KMS-11 (cell line): ENCODE measurements at regions not wholly inside any gene's neighbourhood (a gene's known extent, or its start where the extent isn't known, plus 50 kb on each side); places are given as distances from the start of the nearest gene placed in this dataset.

Experiments
- H2AFZ ChIP-seq: fragments of 200-600 bp; sonication (generic); 2 replicates; pipeline ENCODE4 v1.6.1; 2016; ENCODE audit warnings: antibody characterized with exemption, mixed run types, low read depth
- H3K27ac ChIP-seq: fragments of 200-600 bp; sonication (generic); 2 replicates; pipeline ENCODE4 v1.6.1; 2016; ENCODE audit warnings: mild to moderate bottlenecking, mixed run types
- H3K27me3 ChIP-seq: fragments of 200-600 bp; sonication (generic); 2 replicates; pipeline ENCODE4 v1.6.1; 2017; ENCODE audit warnings: mild to moderate bottlenecking, low read depth, mixed run types, moderate library complexity; ENCODE audit not compliant: insufficient read depth
- H3K36me3 ChIP-seq: fragments of 200-600 bp; sonication (generic); 2 replicates; pipeline ENCODE4 v1.6.1; 2017; ENCODE audit warnings: mild to moderate bottlenecking, mixed run types; ENCODE audit not compliant: insufficient read depth
- H3K4me1 ChIP-seq: fragments of 200-600 bp; sonication (generic); 2 replicates; pipeline ENCODE4 v1.6.1; 2016; ENCODE audit warnings: mild to moderate bottlenecking, low read depth, mixed run types; ENCODE audit not compliant: poor library complexity, severe bottlenecking
- H3K4me2 ChIP-seq: fragments of 200-600 bp; sonication (generic); 2 replicates; pipeline ENCODE4 v1.7.0; 2016; ENCODE audit warnings: mild to moderate bottlenecking, mixed run types
- H3K4me3 ChIP-seq: fragments of 200-600 bp; sonication (generic); IDR thresholded peaks from 2 replicates; pipeline ENCODE4 v1.6.1; 2017; ENCODE audit warnings: low read depth, low read length, mixed read lengths; ENCODE audit not compliant: insufficient read depth
- H3K79me2 ChIP-seq: fragments of 200-600 bp; sonication (generic); 2 replicates; pipeline ENCODE4 v1.6.1; 2016; ENCODE audit warnings: low read depth, mixed run types; ENCODE audit not compliant: insufficient read depth
- H3K9ac ChIP-seq: fragments of 200-600 bp; sonication (generic); 2 replicates; pipeline ENCODE4 v1.6.1; 2016; ENCODE audit warnings: mild to moderate bottlenecking, mixed run types
- H4K20me1 ChIP-seq: fragments of 200-600 bp; sonication (generic); 2 replicates; pipeline ENCODE4 v1.6.1; 2016; ENCODE audit warnings: mild to moderate bottlenecking, mixed run types; ENCODE audit not compliant: insufficient read depth
- TF ChIP-seq, protein P1 (sequence below): fragments of 200-600 bp; sonication (generic); conservative IDR thresholded peaks from 2 replicates; pipeline ENCODE4 v1.6.1; 2017; ENCODE audit warnings: low read depth, mild to moderate bottlenecking, antibody characterized with exemption, low read length, moderate library complexity, mixed read lengths

DNA sequence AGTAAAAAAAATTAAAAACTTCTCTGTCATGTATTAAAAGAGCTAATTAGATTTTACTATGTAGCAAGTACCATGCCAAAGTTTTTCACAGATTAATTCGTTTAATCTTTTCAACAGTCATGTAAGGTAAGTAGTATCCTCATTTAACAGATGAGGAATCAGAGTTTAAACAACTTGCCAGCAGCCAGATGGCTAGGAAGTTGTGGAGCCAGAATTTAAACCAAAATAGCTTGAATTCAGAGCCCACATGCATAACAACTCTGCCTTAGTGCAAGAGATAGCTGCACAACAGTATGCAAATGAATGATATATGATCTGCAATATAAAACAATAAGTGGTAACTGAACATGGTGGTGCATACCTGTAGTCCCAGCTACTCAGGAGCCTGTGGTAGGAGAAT lies 75.3 kb downstream of the NAP1L3 start:
- Histone ChIP-seq H3K27me3 (no peaks in the 10 kb centered on the region), H3K4me2 (no peak overlapping the region), H3K9ac (no peak overlapping the region), H4K20me1 (no peaks in the 10 kb centered on the region), H2AFZ (no peak overlapping the region), H3K27ac (no peak overlapping the region), H3K36me3 (no peaks in the 10 kb centered on the region), H3K4me1 (no peaks in the 10 kb centered on the region), H3K79me2 (no peaks in the 10 kb centered on the region), H3K4me3 (no peak overlapping the region)
- TF ChIP-seq, protein P1, sequence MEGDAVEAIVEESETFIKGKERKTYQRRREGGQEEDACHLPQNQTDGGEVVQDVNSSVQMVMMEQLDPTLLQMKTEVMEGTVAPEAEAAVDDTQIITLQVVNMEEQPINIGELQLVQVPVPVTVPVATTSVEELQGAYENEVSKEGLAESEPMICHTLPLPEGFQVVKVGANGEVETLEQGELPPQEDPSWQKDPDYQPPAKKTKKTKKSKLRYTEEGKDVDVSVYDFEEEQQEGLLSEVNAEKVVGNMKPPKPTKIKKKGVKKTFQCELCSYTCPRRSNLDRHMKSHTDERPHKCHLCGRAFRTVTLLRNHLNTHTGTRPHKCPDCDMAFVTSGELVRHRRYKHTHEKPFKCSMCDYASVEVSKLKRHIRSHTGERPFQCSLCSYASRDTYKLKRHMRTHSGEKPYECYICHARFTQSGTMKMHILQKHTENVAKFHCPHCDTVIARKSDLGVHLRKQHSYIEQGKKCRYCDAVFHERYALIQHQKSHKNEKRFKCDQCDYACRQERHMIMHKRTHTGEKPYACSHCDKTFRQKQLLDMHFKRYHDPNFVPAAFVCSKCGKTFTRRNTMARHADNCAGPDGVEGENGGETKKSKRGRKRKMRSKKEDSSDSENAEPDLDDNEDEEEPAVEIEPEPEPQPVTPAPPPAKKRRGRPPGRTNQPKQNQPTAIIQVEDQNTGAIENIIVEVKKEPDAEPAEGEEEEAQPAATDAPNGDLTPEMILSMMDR, result no peak

DNA sequence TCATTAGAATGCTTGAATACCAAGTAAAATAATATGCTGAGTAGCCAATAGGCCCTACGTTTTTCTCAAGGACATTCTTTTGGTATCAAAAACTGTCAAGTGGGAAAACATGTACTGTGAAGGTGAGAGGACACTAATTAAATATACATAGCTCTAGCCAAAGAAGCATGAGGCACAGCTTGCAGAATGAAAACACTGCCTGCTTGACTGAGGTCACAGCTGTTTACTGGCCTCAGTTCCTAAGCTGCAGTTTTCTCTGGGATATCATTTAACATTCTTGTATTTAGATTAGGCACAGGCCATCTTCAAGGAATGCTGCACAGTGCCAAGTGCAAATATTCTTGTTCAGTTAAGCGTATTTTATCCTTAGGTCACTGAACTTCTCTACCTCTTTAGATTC lies 78.6 kb downstream of the NAP1L3 start:
- Histone ChIP-seq H3K4me3 (no peak overlapping the region), H3K9ac (no peak overlapping the region), H3K27me3 (no peaks in the 10 kb centered on the region), H4K20me1 (no peaks in the 10 kb centered on the region), H3K27ac (no peak overlapping the region), H3K36me3 (no peaks in the 10 kb centered on the region), H3K79me2 (no peaks in the 10 kb centered on the region), H3K4me2 (no peak overlapping the region), H3K4me1 (no peaks in the 10 kb centered on the region), H2AFZ (no peak overlapping the region)
- TF ChIP-seq, protein P1, result no peak

DNA sequence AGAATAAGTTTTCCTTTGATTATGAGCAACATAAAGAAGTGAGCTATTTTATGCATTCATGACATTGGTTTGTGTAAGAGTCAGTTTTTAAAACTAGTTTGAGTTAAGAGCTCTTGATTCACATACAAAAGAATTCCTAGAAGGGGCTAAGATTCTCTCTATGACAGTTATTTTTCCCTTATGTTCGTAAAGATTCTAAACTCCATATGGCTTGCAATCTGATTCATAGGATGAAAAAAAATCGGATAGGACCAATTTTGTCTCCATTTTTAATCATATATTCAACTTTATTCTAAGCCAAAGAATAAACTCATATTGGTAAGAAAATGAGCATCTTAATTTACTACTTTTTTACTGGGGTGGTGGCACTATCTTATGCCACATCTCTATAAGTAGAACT lies 79.4 kb downstream of the NAP1L3 start:
- no peak overlapping the region for H3K27ac ChIP-seq
- H3K36me3 ChIP-seq, result no peaks in the 10 kb centered on the region
- H2AFZ ChIP-seq, result no peak overlapping the region
- no peak overlapping the region for H3K9ac ChIP-seq
- TF ChIP-seq, protein P1, result no peak
- H3K27me3 ChIP-seq, result no peaks in the 10 kb centered on the region
- H3K4me2 ChIP-seq, result no peak overlapping the region
- H3K4me3 ChIP-seq, result no peak overlapping the region
- H3K4me1 ChIP-seq, result no peaks in the 10 kb centered on the region
- no peaks in the 10 kb centered on the region for H3K79me2 ChIP-seq
- no peaks in the 10 kb centered on the region for H4K20me1 ChIP-seq

DNA sequence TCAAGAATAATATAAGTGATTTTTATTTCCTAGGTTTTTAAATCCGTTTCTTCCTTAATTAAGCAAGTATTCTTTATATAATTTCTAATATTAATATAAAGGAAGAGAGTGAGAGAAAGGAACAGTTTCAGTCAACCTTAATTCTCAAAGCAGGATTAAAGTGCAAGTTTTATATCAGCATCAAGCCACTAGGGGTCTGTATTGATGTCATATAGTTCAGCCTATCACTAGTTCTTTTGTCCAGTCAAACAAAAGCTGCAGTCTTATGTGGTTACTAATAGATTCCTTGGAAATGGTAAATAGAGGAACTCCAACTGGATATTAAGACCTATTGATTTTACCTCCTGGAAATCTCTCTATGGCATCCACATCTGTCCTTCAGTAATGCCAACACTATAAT lies 82.0 kb downstream of the NAP1L3 start:
- H3K36me3 ChIP-seq, result no peaks in the 10 kb centered on the region
- H3K4me3 ChIP-seq, result no peak overlapping the region
- H3K4me1 ChIP-seq, result no peaks in the 10 kb centered on the region
- H3K27ac ChIP-seq, result no peak overlapping the region
- no peaks in the 10 kb centered on the region for H3K27me3 ChIP-seq
- TF ChIP-seq, protein P1, result no peak
- H3K4me2 ChIP-seq, result no peak overlapping the region
- H4K20me1 ChIP-seq, result no peaks in the 10 kb centered on the region
- H3K9ac ChIP-seq, result no peak overlapping the region
- H2AFZ ChIP-seq, result no peak overlapping the region
- H3K79me2 ChIP-seq, result no peaks in the 10 kb centered on the region

DNA sequence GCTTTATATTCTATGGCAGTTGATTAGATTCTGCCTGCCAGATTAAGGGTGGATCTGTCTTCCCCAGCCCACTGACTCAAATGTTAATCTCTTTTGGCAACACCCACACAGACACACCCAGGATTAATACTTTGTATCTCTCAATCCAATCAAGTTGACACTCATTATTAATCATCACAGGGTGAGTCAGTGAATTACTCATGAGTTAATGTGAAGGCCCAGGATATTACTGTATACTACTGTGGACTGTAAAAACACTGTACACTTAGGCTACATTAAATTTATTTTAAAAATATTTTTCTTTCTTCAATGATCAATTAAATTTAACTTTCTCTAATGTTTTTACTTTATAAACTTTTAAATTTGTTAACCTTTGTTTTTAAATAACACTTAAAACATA lies 87.7 kb downstream of the NAP1L3 start:
- H3K27me3 ChIP-seq, result no peaks in the 10 kb centered on the region
- no peak overlapping the region for H3K9ac ChIP-seq
- no peaks in the 10 kb centered on the region for H3K4me1 ChIP-seq
- H3K36me3 ChIP-seq, result no peaks in the 10 kb centered on the region
- H2AFZ ChIP-seq, result no peak overlapping the region
- no peaks in the 10 kb centered on the region for H3K79me2 ChIP-seq
- TF ChIP-seq, protein P1, result no peak
- no peaks in the 10 kb centered on the region for H4K20me1 ChIP-seq
- H3K4me3 ChIP-seq, result no peak overlapping the region
- no peak overlapping the region for H3K4me2 ChIP-seq
- no peak overlapping the region for H3K27ac ChIP-seq
